AG09319 (cell line): ENCODE measurements at regions not wholly inside any gene's neighbourhood (a gene's known extent, or its start where the extent isn't known, plus 50 kb on each side); places are given as distances from the start of the nearest gene placed in this dataset.
A peak's percentile ranks its signal among the peaks of the same experiment; 100 is the strongest.

Source experiments
- DNase-seq: peaks from one replicate; pipeline ENCODE4 v3.0.0-alpha.2; 2010; ENCODE audit warnings: low read depth; ENCODE audit errors: extremely low read depth
- CTCF ChIP-seq: IDR thresholded peaks from 2 replicates; pipeline ENCODE4 v1.5.1; 2011; ENCODE audit warnings: low read depth, mild to moderate bottlenecking, inconsistent platforms, low read length, moderate library complexity

DNA sequence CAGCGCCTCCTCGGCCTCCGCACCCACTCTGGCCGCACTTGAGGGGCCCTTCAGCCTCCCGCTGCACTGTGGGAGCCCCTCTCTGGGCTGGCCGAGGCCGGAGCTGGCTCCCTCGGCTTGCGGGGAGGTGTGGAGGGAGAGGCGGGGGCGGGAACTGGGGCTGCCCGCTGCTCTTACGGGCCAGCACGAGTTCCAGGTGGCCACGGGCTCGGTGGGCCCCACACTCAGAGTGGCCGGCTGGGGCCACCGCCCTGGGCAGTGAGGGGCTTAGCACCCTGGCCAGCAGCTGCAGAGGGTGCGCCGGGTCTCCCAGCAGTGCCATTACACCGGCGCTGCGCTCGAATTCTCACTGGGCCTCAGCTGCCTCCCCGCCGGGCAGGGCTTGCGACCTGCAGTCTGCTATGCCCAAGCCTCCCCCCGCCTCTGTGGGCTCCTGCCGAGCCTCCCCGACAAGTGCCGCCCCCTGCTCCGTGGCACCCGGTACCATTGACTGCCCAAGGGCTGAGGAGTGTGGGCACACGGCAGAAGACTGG is 167.1 kb upstream of the PLSCR5 start:
- no peak for DNase-seq
- TF ChIP-seq CTCF: no peak

- DNase-seq: no peak
- no peak for TF ChIP-seq CTCF
Measured at GRCh38 chr3:146770881-146771280, 165.7 kb upstream of the PLSCR5 start.

DNA sequence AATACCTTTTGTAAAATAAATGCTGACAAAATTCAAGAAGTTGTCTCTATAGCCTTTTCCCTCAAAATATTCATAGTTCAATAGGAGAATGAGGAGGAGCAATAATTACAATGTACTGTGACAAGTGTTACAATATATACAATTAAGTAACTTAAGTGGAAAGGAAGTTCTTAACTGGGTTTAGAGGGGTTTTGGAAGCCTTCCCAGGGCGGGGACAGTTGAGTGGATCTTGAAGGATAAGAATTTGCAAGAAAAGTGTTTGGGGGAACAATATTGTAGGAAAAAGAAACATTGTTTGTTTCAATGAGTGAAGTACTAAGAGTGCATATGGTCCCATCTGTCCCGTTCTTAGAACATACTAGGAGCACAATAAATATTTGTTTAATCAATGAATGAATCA is 165.2 kb upstream of the PLSCR5 start:
- DNase-seq: no peak
- no peak for TF ChIP-seq CTCF

GRCh38 chr3:146757759-146758158 is 152.6 kb upstream of the PLSCR5 start:
- TF ChIP-seq CTCF: no peak
- DNase-seq: no peak

DNA sequence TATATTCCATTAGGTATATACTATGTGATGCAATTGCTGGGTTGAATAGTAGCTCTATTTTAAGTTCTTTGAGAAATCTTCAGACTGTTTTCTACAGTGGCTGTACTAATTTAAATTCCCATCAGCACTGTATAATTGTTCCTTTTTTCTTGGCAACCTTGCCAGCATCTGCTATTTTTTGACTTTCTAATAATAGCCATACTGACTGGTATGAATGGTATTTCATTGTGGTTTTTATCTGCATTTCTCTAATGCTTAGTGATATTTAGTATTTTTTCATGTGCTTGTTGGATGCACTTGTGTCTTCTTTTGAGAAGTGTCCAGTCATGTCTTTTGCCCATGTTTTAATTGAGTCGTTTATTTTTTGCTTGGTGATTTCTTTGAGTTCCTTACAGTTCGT is 145.1 kb upstream of the PLSCR5 start:
- TF ChIP-seq CTCF: no peak
- no peak for DNase-seq

GRCh38 chr3:146747928-146748327 is 142.8 kb upstream of the PLSCR5 start:
- TF ChIP-seq CTCF: peak; percentile 55
- DNase-seq: peak; percentile 14

DNA sequence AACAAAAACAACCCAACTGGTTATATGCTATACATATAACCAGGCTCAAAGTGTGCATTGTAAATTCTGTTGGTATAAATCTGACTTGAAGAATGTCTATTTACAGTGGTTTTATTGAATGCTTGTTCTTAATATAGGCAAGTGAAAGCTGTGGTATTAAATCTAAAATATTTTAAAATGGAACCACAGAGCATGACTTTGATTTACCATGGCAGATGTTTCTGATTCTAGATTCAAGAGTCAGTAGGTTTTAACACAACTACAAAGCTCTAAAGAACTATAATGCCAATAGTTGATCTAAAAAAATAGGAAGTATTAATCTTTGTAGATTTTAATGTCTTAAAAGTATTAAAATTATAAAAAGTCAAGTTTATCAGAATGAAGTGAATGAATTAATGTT is 141.9 kb upstream of the PLSCR5 start:
- no peak for DNase-seq
- no peak for TF ChIP-seq CTCF
